DMS153 treated with DMSO at 0.1 percent for 48 hours (cell line): ENCODE measurements at regions not wholly inside any gene's neighbourhood (a gene's known extent, or its start where the extent isn't known, plus 50 kb on each side); places are given as distances from the start of the nearest gene placed in this dataset.

ENCODE experiments used
- DNase-seq: peaks from one replicate; lab custom pipeline; 2025; ENCODE audit not compliant: unreplicated experiment; lab: John Stamatoyannopoulos, UW

DNA sequence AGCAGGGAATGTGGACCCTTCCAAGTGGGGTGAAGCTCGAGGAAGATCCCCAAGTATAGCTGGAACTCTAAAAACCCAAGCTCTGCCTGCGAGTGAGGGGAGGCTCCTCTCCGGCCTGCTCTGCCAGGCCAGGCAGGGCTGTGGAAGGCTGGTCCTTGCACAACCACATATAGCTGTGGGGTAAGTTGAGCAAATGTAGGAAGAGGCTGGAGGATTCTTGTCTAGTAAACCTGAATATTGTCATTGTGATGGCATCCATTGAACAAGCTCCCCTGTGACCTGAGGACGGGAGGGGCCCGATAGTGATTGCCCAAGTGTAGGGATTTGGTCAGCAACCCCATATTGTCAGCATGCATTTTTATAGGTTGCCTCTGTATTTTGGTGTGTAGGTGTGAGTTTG is 103.0 kb downstream of the ACKR3 start:
- DNase-seq = no peak

DNA sequence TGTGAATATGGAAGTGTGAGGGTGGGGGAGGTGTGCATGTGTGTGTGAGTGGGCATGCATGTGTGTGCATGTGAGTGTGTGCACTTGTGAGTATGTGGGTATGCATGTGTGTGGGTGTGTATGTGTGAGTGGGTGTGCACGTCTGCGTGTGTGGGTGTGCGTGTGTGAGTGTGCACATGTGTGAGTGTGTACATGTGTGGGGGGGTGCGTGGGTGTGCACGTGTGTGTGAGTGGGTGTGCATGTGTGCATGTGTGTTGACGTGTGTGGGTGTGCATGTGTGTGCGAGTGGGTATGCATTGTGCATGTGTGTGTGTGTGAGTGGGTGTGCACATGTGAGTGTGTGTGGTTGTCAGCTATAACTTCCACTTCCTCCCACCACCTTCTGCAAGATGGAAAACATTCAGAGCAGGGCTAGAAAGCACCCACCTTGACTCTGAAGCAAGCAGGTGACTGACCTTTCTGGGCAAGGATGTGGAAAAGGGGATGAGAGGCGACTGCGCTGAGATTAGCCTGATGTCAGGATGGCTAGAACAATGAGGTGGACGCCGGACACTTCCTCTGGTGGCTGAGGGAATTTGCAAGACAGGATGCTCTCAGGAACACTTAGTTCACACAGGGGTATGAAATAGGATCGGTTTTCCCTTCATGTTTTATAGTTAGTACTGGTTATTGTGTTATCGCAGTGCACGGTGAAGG is 103.6 kb downstream of the ACKR3 start:
- DNase-seq = no peak

DNA sequence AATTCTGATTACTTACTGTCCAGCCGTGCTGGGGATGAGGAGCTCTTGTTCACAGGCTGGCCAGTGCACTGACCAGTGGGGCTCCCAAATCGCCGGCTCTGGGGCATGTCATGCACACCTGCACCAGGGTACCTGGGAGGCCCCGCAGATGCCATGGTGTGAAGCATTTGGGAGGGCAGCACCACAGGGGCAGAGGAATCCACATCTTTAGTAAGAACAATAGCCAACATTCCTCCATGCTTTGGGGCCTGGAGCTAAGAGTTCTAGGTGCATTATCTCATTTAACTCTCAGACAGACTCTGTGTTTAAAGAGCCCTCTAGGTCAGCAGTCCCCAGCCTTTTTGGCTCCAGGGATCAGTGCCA is 104.2 kb downstream of the ACKR3 start:
- no peak for DNase-seq

DNA sequence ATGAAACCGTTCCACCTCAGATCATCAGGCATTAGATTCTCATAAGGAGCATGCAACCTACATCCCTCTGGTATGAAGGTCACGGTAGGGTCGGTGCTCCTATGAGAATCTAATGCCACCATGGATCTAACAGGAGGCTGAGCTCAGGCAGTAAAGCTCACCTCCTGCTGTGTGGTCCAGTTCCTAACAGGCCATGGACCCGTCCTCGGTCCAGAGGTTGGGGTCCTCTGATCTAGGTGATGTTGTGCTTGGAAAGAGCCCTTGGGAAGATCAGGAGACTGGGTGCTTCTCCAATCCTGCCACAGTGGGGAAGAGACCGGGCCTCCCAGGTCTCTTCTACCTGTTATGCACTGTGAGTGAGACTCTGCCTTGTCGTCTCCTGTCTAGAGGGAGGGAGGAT is 104.6 kb downstream of the ACKR3 start:
- DNase-seq = no peak

DNA sequence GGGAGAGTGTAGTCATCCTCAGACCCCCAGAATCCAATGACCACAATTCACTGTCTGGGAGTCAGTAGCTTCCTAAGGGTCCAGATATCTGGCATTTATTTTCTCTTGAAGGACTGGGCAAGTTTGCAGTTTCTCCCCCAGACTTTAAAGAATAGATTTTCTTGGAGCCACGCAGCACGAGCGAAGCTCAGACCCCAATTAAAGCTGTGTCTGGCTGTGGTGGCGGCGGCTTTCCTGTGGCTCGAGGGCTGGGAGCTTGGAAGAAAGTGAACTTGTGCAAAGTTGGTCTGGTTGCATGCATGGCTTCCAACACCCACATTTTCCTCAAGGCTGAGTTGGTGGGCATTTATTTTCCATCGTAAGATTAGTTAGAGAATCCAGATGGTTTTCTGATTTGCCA is 105.0 kb downstream of the ACKR3 start:
- DNase-seq = no peak

DNA sequence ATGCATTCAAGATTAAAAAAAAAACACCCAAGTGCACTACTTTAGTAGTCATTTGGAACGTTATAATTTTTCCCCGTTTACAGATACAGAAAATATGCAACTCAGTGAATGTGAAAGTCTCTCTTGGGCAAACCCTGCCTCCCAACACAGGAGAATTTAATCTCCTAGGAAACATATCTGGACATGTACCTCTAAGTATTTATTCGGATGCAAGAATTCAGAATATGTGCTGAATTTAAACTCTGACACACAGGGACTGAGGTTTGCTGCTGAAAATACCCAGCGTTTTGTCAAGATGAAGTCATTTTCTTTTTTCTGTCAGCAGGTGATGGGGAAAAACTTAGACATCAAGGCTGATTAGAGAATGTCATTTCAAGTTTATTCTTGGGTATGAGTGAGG is 105.4 kb downstream of the ACKR3 start:
- DNase-seq = no peak

DNA sequence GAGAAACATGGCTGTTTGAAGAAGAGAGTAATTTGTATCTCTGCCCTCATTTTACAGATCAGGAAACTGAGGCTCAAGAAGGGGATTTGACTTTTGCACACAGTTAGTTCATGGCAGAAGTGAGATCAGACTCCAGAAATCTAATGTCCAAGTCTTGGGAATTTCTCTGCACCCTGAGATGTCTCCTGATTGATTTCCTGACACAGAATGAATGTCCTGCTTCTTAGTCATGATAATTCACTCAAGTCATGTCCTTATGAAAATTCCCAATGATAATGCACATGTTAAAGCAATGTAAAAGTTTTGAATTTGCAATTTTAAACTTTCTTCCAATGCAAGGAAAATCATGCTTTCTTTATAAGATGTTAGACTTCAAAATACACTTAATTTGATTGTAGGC is 105.9 kb downstream of the ACKR3 start:
- no peak for DNase-seq

DNA sequence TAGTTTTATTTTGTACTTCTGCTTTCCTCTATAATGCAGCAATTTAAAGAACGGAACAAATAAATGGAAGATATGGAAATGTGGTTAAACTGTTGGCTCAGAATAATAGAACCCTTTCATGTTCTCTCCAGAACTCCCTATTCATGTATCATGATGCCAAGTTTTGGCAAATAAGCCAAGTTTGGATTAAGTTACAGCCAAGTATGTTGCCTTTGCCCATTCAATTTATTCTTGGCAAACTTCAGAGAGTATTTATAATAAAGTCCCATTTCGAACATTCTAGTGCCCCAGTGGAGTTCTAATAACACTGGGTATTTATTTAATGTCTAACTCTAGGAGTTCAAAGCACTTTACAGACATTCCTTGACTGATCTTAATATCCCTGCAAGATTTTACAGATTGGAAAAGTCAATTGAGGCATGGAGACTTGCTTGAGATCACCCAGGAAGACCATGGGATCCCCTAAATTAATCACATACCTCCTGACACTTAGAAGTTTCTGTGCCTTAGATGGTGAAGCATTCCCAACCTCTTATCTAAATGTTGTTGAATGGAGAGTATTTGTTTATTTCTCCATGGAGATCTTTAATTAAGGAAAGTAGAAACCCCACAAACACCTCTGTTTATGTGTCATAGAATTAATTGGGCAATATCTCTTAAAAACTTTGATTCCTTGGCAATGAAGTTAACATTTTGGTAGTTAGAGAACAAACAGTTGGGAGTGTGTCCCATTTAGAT is 106.7 kb downstream of the ACKR3 start:
- no peak for DNase-seq

DNA sequence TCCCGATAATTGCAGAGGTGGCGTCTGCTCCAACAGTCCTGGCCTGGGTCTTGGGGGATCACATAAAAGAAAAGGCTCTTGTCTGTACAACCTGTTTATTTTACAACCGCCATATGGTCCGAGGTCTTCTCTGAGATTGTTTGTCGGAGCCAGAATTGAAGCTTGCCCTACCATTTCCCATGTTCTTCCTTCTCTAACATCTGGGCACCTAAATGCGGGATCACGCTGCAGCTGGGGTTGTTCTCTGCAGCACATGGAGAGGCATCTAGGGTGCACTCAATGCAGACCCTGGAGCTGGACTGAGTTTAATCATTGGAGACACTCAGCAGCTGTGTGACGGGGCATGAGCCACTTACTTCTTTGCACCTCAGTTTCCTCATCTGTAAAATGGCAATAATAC is 107.7 kb downstream of the ACKR3 start:
- no peak for DNase-seq

DNA sequence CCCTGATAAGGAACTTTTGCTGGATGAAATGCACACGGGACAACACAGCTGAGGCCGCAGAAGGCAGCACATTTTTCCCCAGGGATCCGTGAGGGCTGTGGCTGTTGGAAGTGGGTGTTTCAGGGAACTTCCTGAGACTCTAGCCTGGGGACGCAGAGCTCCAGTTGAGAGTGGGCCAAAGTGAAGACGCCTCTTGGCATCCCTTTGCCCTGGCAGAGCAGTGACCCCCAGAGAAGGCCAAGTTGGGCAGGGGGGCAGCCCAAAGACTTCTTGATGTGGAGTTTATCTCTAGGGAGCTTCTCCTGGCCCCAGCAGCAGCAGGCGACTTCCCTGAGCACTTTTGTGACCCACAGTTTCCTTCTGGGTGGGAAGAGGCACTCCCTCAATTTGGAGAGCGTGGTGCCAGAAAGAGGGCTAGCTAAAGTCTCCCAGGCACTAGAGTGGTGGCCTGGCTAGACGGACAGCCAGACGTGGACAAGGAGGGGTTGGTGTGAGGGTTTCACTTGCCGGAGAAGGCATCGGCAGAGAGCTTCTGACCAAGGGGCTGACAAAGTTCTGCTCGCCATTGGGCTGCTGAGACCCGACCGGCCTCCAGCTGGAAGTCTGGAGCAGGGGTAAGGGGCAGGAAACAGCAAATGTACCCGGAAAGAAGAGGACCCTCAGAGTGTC is 108.8 kb downstream of the ACKR3 start:
- no peak for DNase-seq

DNA sequence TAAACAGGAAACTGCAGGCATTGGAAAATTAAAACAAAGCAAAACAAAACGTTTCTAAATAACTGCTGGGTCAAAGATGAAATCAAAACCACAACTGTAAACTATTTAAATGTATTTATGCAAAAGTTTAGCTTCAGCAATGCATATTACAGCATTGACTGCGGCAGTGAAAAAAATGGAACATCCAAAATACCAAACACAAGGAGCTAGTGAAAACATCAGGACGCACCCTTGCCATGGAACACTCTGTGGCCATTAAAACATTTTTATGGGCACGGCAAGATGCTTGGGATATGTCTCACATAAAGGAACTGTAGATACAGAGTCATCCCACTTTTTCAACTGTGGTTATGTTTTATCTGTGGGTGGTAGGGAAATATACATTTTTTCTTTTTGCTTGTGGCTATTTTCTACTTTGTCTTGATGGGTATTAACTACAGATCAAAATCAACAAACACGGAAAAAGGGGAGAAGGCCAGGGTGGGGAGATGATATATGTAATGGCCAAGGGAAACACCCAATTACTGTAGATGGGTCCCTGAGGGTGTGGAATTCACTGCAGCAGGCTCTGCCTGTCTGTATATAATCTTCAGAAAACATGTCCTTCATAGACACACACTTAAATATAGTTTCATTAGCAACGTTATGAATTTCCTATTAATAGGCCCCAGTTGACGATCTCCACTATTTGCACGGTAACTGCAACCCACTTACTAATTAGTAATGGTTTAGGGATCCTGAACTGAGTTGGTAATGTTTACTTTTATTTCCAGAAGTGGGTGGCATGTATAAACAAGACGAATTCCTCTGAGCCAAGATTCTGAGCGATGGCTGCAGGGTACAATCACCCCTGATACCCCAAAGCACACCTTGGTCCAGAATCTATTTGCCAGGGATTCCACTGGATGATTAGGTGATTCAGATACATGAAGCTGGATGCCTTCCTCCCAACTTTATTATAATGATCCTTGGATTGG is 110.5 kb downstream of the ACKR3 start:
- no peak for DNase-seq

DNA sequence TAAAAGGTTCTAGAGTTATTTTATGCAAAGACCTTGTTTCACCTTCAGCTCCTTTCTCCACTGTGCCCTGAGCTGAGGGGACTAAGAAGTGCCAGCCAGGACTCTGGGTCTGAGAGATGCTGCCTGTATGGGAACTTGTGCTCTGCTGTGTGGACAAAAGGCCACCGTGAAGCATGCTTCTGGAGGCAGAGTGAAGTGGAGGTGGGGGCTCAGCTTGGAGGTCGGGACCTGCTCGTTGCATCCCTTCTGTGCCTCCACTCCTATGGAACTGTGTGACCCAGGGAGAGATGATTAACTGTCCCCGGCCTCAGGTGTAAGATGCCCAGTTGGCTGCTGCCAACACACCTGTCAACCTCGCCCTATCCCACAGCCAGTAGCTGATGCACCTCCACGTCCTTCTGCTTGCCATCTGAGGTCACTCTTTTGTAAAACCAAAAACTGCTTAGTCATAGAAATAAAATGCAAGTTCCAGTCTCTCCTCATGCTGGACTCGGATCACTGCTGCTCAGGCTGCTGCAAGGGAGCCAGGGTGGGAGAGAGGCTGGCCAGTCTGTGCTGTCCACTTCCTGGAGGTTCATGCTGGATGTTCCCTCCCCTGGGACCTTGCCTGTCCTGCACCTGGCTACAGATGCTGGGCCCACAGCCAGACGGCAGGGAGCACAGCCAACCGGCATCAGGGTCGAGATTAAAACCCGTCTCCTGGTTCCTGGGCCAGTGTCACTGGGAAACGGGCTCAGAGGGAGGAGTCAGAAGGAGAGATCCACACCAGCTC is 113.2 kb downstream of the ACKR3 start:
- DNase-seq = no peak

DNA sequence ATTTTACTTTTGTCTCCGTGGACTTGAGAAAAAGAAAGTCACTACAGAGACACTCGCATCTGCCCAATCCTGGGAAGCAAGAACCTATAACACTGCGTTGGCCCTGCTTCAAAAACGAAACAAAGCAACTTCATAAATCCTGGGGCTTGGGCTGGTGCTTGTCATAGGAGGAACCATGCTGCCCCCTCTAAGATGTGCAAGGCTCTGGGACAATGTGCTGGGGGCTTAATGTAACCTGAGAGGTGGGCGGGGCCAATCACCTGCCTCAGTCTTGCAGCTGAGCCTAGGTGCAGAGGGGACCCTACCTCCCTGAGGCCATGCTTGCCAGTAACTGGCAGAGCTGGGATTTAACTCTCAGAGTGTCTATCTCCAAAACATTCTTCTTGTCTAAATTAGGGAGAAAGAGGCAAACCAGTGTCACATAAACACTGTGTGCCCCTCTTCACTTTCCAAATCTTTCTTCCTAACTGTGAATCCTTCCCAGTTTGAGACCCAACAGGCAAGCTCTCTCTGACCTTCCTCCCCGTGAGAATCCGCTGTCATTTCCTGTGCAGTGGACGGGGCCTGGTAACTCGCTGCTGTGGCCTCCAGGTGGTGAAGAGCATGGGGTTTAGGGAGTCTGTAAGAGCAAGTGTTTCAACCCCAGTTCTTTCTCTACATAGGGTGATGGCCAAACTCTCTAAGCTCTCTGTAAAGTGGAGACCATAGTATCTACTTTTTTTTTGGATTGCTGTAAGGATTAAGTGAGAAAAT is 115.1 kb downstream of the ACKR3 start:
- no peak for DNase-seq

DNA sequence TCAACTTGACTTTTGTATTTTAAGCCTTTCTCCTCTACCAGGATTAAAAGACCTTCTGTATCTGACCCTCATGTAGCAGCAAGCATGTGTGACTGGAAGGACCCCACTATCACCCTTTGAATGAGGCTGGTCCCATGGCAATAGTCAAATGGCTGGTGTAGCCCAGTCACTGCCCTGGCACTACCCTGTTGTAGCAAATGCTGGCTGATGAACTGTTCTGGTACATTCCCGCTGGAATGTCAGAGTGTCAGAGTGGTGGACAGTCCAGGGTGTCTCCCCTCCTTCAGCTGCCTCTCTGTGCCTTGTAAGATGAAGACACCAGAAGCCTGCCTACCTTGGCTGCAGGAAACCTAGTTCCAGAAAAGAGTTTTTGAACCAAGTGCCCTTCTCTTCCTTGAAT is 115.7 kb downstream of the ACKR3 start:
- DNase-seq = no peak

DNA sequence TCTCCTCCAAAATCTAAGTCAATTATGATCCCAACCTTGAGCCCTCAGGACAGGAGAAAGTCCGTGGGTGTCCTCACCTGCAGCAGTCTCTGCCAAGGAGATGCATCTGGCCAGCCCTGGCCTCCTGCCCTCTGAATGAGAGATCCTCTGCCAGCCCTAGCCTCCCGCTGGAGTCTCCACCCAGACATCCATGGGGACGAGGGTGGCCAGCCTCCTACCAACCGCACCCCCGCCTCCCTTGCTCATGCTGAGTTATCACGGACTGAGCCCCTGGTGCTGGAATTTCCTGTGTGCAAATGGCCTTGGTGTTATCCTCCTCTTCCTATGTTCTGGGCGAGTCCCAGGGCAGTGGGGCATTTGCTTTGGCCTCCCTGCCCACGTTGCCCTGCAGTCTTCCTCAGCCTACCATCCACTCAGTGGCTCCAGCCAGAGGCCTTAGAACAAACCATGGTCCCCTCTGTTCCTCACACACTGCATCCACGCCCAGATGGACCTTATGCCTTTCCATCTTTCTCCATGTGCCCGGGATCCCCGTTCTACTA is 116.4 kb downstream of the ACKR3 start:
- DNase-seq = no peak

DNA sequence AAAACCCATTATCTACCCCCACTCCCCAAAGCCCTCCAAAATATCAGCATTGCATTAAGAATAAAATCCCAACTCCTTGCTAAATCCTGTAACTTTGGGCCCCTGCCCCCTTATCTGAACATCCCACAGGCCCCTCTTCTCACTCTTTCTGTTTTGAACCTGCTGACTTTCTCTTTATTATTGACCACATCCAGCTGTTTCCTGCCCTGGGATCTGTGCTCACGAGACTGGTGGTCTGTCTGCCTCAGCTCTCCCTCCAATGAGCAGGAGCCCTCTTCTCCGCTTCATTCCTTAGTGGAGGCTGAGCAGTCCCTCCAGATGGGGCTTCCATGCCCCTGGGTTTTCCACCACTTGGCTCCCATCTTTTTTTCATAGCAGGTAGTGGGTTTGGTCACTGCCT is 116.9 kb downstream of the ACKR3 start:
- no peak for DNase-seq

DNA sequence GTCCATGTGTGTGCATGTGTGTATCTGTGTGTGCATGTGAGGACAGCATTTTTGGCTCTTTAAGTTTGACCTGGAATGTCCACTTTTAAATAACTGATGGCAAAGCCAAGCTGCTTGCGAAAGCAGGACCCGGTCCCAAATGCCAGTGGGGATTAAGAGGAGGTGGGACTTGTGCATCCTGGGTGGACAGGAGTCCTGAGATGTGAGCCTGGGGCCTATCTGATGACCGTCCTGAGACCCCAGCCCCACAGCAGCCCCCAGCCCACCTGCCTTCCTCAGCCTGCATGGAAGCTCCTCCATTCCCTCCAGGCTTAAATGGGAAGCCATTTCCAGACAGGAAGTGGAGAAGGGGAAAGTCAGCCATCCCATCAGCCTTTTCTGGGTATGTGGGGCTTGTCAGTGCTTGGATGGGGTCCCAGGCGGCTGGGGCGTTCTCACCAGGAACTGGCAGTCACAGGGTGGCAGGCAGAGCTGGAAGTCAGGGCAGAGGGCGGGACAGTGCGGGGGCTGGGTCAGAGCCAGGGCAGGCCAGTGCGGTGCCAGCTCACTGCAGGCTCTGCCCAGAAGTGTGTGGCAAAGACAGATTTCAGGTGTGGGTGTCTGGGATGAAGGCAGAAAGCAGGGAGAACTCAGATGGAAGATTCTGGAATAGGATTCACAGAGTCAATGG is 117.8 kb downstream of the ACKR3 start:
- DNase-seq = no peak

DNA sequence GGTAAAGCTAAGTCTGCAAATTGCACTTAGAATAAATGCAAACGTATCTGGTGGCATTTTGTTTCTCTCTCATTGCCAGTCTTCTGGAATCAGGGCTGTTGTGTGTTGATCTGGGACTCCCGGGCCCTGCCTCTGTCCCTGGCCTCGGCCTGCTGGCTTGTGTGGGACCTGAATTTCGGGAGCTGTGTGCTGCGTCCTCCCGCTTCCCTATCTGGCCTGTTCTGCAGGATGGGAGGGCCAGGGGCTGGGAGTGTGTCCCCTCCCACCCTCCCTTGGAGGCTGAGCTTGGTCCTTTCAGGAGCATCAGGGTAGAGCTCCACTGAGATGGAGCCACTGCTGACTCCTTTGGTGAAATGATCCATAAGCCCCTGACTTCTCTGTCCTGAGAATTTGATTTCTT is 118.5 kb downstream of the ACKR3 start:
- no peak for DNase-seq
